ENCODE measurements at regions not wholly inside any gene's neighbourhood (a gene's known extent, or its start where the extent isn't known, plus 50 kb on each side); places are given as distances from the start of the nearest gene placed in this dataset.
"Not testable (repeated sequence)": the region's sequence is repeated elsewhere in the genome, so short reads cannot be mapped to it uniquely, and the experiment has no call there.

GRCh38 chr12:59084511-59085375 is 164.4 kb upstream of the LRIG3 start:
- DNase-seq (ENCODE audit: low spot score) = peak; percentile 85

DNA sequence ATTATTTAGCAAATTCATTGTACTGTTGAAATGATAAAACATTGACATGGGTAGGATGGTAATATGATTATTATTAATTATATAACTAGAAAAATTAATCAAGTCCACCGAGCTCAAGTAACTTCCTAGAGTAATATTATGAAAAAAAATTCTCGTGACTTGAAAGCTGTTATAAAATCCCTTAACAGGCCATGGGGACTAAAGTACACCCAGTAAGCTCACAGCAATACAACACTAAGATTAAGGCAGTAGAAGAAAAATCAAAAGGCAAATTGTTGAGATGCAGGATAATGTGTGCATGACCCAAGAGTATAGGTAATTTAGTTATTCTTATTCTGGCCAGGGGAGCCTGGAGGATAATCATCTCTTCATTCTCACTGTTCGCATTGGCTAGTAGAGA is 162.6 kb upstream of the LRIG3 start:
- no peak for DNase-seq (ENCODE audit: low spot score)

GRCh38 chr12:59080101-59080500 is 159.8 kb upstream of the LRIG3 start:
- DNase-seq (ENCODE audit: low spot score) = no peak

DNA sequence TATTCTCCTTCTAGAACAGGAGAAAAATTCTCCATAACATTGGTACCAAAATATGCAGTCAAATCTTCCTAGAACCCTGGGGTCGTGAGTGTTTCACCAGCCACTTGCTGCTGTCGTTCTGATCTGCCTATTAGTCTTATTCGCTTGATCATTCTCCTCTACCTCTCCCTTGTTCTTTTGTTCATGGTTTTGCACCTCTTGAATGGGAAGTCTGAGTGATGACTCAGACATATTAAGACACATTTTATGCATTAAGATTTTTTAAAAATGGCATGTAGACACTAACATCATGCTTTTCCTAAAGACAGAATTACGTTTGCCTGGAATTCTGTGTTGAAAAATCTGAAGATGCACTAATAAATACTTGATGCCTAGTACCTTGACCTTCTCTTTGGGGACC is 159.2 kb upstream of the LRIG3 start:
- DNase-seq (ENCODE audit: low spot score) = no peak

DNA sequence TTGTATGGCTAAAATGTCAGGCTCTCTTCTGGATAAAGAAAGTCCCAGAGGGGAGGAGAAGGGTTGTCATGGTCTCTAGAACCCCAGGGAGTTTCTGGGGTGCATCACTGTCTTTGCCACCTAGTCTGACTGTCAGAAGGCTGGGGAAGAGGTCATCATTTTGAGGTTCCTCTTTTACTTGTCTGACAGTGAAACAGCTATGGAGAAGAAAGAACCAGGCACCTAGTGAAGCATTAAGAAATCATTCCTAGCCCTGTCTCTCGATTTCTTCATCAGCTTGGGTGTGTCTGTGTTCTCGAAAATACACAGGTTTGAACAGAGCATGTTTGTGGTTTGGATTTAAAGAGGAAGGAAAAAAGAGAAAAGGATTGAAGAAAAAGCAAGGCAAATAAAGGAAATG is 158.7 kb upstream of the LRIG3 start:
- DNase-seq (ENCODE audit: low spot score) = no peak

- DNase-seq (ENCODE audit: low spot score) = no peak
These were observed 157.5 kb upstream of the LRIG3 start for GRCh38 chr12:59077575-59078426.

GRCh38 chr12:59077153-59077552 is 156.8 kb upstream of the LRIG3 start:
- no peak for DNase-seq (ENCODE audit: low spot score)

DNA sequence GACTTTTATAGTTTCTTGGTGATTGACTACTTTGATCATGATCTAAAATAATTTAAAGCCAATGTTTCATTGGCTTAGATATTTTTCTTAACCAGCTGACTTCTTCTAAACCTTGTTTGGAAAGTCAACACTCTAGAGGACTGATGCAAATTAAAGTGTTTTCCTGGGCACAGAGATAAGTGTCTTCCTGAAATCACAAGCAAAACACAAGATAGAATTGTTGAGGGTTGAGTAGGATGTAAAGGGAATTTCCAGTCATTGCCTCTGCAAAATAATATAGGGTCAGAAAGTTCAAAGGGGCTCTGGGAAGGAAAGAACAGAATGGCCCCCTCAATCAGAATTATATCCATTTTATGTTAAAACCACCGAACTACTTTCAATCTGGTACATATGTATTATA is 156.3 kb upstream of the LRIG3 start:
- DNase-seq (ENCODE audit: low spot score) = no peak

DNA sequence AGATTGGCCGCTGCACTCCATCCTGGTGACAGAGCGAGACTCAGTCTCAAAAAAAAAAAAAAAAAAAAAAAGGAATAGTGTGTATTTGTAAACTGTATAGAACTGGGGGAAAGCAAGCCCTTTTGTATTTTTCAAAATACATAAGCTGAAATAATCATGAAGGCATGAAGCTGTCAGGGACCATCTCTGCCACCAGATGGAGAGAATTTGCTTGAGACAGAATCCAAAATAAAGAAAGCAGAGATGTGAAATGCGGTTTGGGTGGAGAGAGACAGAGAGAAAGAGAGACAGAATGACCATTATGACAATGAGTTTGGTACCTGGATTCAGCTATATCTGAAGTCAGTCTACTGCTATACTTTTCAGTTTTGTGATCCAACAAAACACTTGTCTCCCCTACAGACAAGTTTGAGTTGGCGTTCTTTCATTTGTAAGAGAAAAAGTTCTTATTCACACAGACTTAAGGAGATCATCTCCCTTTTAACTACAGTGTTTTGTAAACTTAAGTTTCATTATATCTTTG is 155.7 kb upstream of the LRIG3 start:
- DNase-seq (ENCODE audit: low spot score) = no peak

DNA sequence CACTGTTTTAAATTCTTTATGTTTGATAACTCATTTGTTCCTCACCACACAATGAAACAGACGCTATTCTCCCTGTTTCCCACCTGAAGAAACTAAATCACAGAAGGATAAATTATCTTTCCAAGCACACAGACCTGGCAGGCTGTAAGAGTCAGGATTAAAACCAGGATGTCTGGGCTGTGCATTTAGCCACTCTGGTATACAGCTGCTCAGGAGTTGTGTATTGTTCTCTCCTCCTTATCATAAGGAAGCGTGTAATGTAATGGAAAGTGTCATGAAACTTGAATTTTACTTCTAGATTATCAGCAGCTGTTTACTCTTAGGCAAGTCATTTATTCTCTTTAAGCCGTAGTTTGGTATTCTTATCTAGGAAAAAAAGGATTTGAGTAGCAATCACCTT is 154.8 kb upstream of the LRIG3 start:
- DNase-seq (ENCODE audit: low spot score) = no peak

GRCh38 chr12:59070322-59070933 is 150.1 kb upstream of the LRIG3 start:
- no peak for DNase-seq (ENCODE audit: low spot score)

GRCh38 chr12:59069516-59069915 is 149.2 kb upstream of the LRIG3 start:
- DNase-seq (ENCODE audit: low spot score) = no peak

GRCh38 chr12:59068436-59068835 is 148.1 kb upstream of the LRIG3 start:
- DNase-seq (ENCODE audit: low spot score) = no peak

DNA sequence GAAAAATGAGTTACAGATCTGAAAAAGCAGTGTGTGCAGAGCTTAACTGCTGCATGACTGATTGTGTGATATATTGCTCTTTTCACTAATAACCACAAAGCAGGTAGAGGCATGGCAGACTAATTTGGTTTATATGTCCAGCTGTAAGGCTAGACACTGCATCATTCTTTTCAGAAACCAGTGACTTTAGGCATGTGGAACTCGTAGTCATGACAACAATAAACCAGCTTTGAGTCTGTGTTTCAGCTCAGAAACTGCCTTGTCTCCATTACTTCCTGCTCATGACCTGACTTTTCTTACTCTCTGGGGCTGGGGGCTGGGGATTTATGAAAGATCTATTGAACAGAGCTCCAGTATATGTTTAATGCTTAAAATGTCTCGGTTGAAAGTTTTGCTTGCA is 146.8 kb upstream of the LRIG3 start:
- DNase-seq (ENCODE audit: low spot score) = no peak

GRCh38 chr12:59066445-59066844 is 146.1 kb upstream of the LRIG3 start:
- no peak for DNase-seq (ENCODE audit: low spot score)

GRCh38 chr12:59059088-59059935 is 139.0 kb upstream of the LRIG3 start:
- no peak for DNase-seq (ENCODE audit: low spot score)

GRCh38 chr12:59056966-59057365 is 136.7 kb upstream of the LRIG3 start:
- DNase-seq (ENCODE audit: low spot score) = no peak

- DNase-seq (ENCODE audit: low spot score) = no peak
These were observed 135.0 kb upstream of the LRIG3 start for GRCh38 chr12:59055204-59055860.

DNA sequence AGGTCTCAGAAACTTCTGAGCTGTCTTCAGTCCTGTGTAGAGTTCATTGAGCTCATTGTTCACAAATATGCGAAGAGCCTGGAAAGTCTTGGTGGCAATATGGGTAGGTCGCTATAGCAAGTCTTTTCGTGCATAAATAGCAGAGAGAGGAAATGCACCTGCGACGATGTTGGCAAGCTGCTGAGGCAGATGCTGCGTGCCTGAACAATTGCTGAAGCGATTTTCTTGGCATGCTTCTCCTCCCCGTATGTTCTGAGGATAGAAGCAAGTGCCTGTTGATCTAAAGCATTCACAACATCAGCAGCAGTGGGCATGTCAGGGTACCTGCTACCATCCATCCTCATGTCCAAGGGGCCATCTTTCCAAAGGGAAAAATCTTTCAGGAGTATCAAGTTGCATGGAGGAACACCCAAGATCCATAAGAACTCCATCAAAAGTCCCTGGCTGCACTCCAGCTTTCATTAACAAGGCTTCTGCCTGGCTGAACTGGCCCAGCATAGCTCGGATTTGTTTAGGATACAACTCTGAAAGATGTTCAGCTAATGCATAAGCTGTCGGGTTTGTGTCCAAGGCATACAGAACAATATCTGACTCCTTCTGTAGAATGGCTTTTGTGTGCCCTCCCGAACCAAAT is 133.1 kb upstream of the LRIG3 start:
- not testable (repeated sequence) for DNase-seq (ENCODE audit: low spot score)

DNA sequence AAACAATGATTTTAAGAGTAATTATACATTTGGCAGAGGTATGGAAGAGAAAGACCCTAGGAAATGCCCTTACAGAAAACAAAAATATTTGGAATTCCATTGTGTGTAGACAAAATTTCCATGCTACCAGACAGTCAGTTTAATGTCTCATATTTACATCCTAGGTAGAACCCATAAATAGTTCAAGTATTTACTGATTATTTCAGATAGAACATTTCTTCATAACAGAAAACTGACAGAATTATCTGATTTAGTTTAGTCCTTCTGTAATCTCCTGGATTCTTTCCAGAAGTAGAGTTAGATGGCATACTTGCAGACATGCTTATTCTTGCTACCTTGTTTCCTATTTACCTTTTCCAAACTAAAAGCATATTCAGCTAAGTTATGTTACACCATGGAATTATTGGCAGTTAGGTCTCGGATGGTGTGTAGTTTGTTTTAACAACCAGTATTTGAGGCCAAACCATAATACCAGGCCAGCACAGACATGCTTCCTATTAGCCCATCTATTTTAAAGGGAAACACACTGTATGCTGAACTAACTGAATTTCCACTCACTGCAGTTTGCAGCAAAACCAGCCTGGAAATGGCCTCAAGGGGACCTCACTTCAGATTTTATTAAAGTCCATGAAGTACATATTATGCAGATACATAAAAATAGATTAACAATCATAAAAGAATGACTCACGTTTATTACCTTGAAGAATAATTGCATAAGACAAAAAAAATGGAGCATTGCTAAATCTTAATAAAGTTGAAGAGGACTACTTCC is 126.6 kb upstream of the LRIG3 start:
- DNase-seq (ENCODE audit: low spot score) = no peak
